Osteoblast (primary cell): ENCODE measurements at regions not wholly inside any gene's neighbourhood (a gene's known extent, or its start where the extent isn't known, plus 50 kb on each side); places are given as distances from the start of the nearest gene placed in this dataset.

Experiments used
- DNase-seq: peaks from one replicate; pipeline ENCODE4 v3.0.0; 2011; ENCODE audit warnings: low spot score, mixed read lengths; ENCODE audit not compliant: insufficient read length; ENCODE audit errors: missing footprints
- H2AFZ ChIP-seq: 2 replicates; pipeline ENCODE4 v1.6.0; 2011; ENCODE audit warnings: mild to moderate bottlenecking, low read length
- H3K27ac ChIP-seq: 2 replicates; pipeline ENCODE4 v1.5.1; 2011; ENCODE audit warnings: mild to moderate bottlenecking, low read depth, low read length, moderate library complexity
- H3K27me3 ChIP-seq: 2 replicates; pipeline ENCODE4 v1.6.0; 2012; ENCODE audit warnings: mild to moderate bottlenecking, control low read depth, inconsistent platforms, low read length, moderate library complexity; ENCODE audit not compliant: insufficient read depth
- H3K36me3 ChIP-seq: 2 replicates; pipeline ENCODE4 v1.5.1; 2011; ENCODE audit warnings: mild to moderate bottlenecking, low read length, control low read depth, moderate library complexity; ENCODE audit not compliant: insufficient read depth
- H3K4me1 ChIP-seq: 2 replicates; pipeline ENCODE4 v1.5.1; 2011; ENCODE audit warnings: mild to moderate bottlenecking, low read length, control low read depth, moderate library complexity; ENCODE audit not compliant: insufficient read depth
- H3K4me2 ChIP-seq: 2 replicates; pipeline ENCODE4 v1.6.0; 2011; ENCODE audit warnings: mild to moderate bottlenecking, low read length; ENCODE audit not compliant: insufficient read depth
- H3K4me3 ChIP-seq: fragments of 200-600 bp; sonication (generic); 3 replicates; pipeline ENCODE4 v1.5.1; 2012; ENCODE audit warnings: mild to moderate bottlenecking, low read length, inconsistent platforms; ENCODE audit not compliant: insufficient read depth
- H3K79me2 ChIP-seq: 2 replicates; pipeline ENCODE4 v1.6.0; 2012; ENCODE audit warnings: mild to moderate bottlenecking, low read length, control low read depth, inconsistent platforms; ENCODE audit not compliant: insufficient read depth
- H3K9me3 ChIP-seq: 2 replicates; pipeline ENCODE4 v1.5.1; 2011; ENCODE audit warnings: low read depth, low read length, control low read depth
- H4K20me1 ChIP-seq: 2 replicates; pipeline ENCODE4 v1.6.0; 2012; ENCODE audit warnings: mild to moderate bottlenecking, low read length, control low read depth; ENCODE audit not compliant: insufficient read depth
- CTCF ChIP-seq: IDR thresholded peaks from 2 replicates; pipeline ENCODE4 v1.5.1; 2011; ENCODE audit warnings: mild to moderate bottlenecking, low read depth, low read length, moderate library complexity; ENCODE audit errors: extremely low read depth

- Histone ChIP-seq H3K4me2 (no peak overlapping the region), H3K4me1 (no peaks in the 10 kb centered on the region), H3K4me3 (no peak overlapping the region), H3K36me3 (no peaks in the 10 kb centered on the region), H4K20me1 (no peaks in the 10 kb centered on the region), H2AFZ (no peak overlapping the region), H3K9me3 (no peaks in the 10 kb centered on the region), H3K79me2 (no peaks in the 10 kb centered on the region), H3K27me3 (peaks cover 25% of the 10 kb centered on the region), H3K27ac (no peak overlapping the region)
- no peak for TF ChIP-seq CTCF
- DNase-seq: peak; percentile 91
Measured at GRCh38 chr12:132400011-132400641, 70.7 kb upstream of the GALNT9 start.

GRCh38 chr12:132399092-132400010 is 70.0 kb upstream of the GALNT9 start:
- H3K79me2 ChIP-seq: no peaks in the 10 kb centered on the region
- DNase-seq: no peak
- H4K20me1 ChIP-seq: no peaks in the 10 kb centered on the region
- TF ChIP-seq CTCF: no peak
- no peak overlapping the region for H3K4me3 ChIP-seq
- H3K27me3 ChIP-seq: peaks cover 25% of the 10 kb centered on the region
- no peaks in the 10 kb centered on the region for H3K36me3 ChIP-seq
- H3K4me2 ChIP-seq: no peak overlapping the region
- H3K4me1 ChIP-seq: no peaks in the 10 kb centered on the region
- no peak overlapping the region for H2AFZ ChIP-seq
- H3K9me3 ChIP-seq: no peaks in the 10 kb centered on the region
- no peak overlapping the region for H3K27ac ChIP-seq

GRCh38 chr12:132398386-132398991 is 69.1 kb upstream of the GALNT9 start:
- Histone ChIP-seq H3K4me2 (no peak overlapping the region), H3K79me2 (no peaks in the 10 kb centered on the region), H3K27ac (no peak overlapping the region), H3K4me1 (peaks cover 3% of the 10 kb centered on the region), H2AFZ (no peak overlapping the region), H3K27me3 (peaks cover 25% of the 10 kb centered on the region), H3K4me3 (no peak overlapping the region), H3K9me3 (no peaks in the 10 kb centered on the region), H3K36me3 (no peaks in the 10 kb centered on the region), H4K20me1 (no peaks in the 10 kb centered on the region)
- no peak for TF ChIP-seq CTCF
- no peak for DNase-seq

- no peak for DNase-seq
- no peak overlapping the region for H3K4me2 ChIP-seq
- no peaks in the 10 kb centered on the region for H4K20me1 ChIP-seq
- peaks cover 6% of the 10 kb centered on the region for H3K4me1 ChIP-seq
- no peaks in the 10 kb centered on the region for H3K79me2 ChIP-seq
- no peaks in the 10 kb centered on the region for H3K9me3 ChIP-seq
- H2AFZ ChIP-seq: no peak overlapping the region
- H3K4me3 ChIP-seq: no peak overlapping the region
- peaks cover 25% of the 10 kb centered on the region for H3K27me3 ChIP-seq
- H3K36me3 ChIP-seq: no peaks in the 10 kb centered on the region
- TF ChIP-seq CTCF: no peak
- no peak overlapping the region for H3K27ac ChIP-seq
Measured at GRCh38 chr12:132397934-132398385, 68.6 kb upstream of the GALNT9 start.
